C4-2B (cell line): ENCODE measurements at regions not wholly inside any gene's neighbourhood (a gene's known extent, or its start where the extent isn't known, plus 50 kb on each side); places are given as distances from the start of the nearest gene placed in this dataset.

ENCODE experiments used
- CTCF ChIP-seq: fragments of 450-650 bp; conservative IDR thresholded peaks from 2 replicates; pipeline ENCODE4 v1.5.1; 2017; ENCODE audit warnings: mild to moderate bottlenecking
- ZFX ChIP-seq: fragments of 450-650 bp; IDR thresholded peaks from 2 replicates; pipeline ENCODE4 v1.6.1; 2017

DNA sequence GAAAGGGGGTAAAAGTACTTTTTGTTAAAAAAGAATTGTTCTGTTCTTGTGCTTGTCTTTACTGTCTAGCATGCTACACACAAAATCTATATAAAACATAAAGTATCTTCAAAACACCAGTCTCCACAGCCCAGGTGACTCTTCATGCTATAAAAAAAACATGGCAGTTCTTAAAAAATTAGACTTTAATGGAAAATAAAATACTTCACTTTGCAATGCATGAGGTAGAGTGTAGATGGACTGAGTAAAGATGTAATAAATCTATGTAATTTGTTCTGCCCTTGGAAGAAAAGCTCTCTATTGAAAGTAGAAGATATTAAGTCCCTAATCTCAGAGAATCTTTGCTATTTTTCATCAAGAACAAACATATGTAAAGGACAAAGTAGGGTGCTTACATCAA, 425.4 kb downstream of the NOVA1 start:
- TF ChIP-seq CTCF, result no peak
- TF ChIP-seq ZFX, result no peak
